K562 (cell line): ENCODE measurements at regions not wholly inside any gene's neighbourhood (a gene's known extent, or its start where the extent isn't known, plus 50 kb on each side); places are given as distances from the start of the nearest gene placed in this dataset.

Source experiments
- ARID3A ChIP-seq: IDR thresholded peaks from 2 replicates; pipeline ENCODE4 v1.6.1; 2012; ENCODE audit warnings: low read depth, low read length, improper control_type of control experiment, borderline replicate concordance
- CC2D1A ChIP-seq: fragments of 450-650 bp; IDR thresholded peaks from 2 replicates; pipeline ENCODE4 v1.6.1; 2017; ENCODE audit warnings: mild to moderate bottlenecking
- ETV6 ChIP-seq, 3 experiments: fragments of 150-350 bp in 1 of 3; sonication (generic) in 1 of 3; formaldehyde crosslinking in 1 of 3; IDR thresholded peaks; 2 replicates each; pipeline versions ENCODE4 v1.6.1 to v1.8.0; 2014 to 2022; ENCODE audit warnings: borderline replicate concordance in 2 of 3, low read depth in 2 of 3, antibody characterized with exemption in 1 of 3, low read length in 1 of 3, mild to moderate bottlenecking in 1 of 3, missing genetic modification reagents in 1 of 3
- GMEB1 ChIP-seq: fragments of 250-450 bp; sonication (Bioruptor Pico); IDR thresholded peaks from 2 replicates; pipeline ENCODE4 v1.4.0; 2020; ENCODE audit warnings: mild to moderate bottlenecking
- HMBOX1 ChIP-seq: sonication (generic); IDR thresholded peaks from 2 replicates; pipeline ENCODE4 v1.6.1; 2016
- JUND ChIP-seq, 2 experiments: IDR thresholded peaks; 2 replicates in 1 of 2; 3 replicates in 1 of 2; pipeline ENCODE4 v1.6.1; 2011; ENCODE audit warnings: borderline replicate concordance in 2 of 2, low read depth in 2 of 2, low read length in 2 of 2, improper control_type of control experiment in 1 of 2, missing biosample characterization in 1 of 2, missing genetic modification characterization in 1 of 2, missing genetic modification reagents in 1 of 2
- MXI1 ChIP-seq: IDR thresholded peaks from 2 replicates; pipeline ENCODE4 v1.6.1; 2011; ENCODE audit warnings: low read depth, mild to moderate bottlenecking, improper control_type of control experiment, low read length
- PML ChIP-seq: IDR thresholded peaks from 2 replicates; pipeline ENCODE4 v1.6.1; 2012; ENCODE audit warnings: low read length, inconsistent platforms
- PREB ChIP-seq: sonication (generic); formaldehyde crosslinking; IDR thresholded peaks from 2 replicates; pipeline ENCODE4 v1.8.1; 2023; ENCODE audit warnings: mild to moderate bottlenecking, missing genetic modification reagents
- SREBF1 ChIP-seq: fragments of 150-350 bp; IDR thresholded peaks from 2 replicates; pipeline ENCODE4 v1.6.1; 2014; ENCODE audit warnings: antibody characterized with exemption, low read depth, low read length, borderline replicate concordance
- USF2 ChIP-seq: sonication (generic); formaldehyde crosslinking; IDR thresholded peaks from 2 replicates; pipeline ENCODE4 v1.5.0; 2020; ENCODE audit warnings: missing genetic modification reagents
- ZNF175 ChIP-seq: fragments of 200-800 bp; sonication (Bioruptor generic); IDR thresholded peaks from 2 replicates; pipeline ENCODE4 v1.6.1; 2016; ENCODE audit warnings: low read depth, mild to moderate bottlenecking, missing genetic modification characterization, missing compliant biosample characterization
- ZNF507 ChIP-seq: conservative IDR thresholded peaks from 2 replicates; pipeline ENCODE4 v1.6.1; 2017; ENCODE audit warnings: missing genetic modification characterization, missing compliant biosample characterization
- TF ChIP-seq, protein P1 (sequence below), 2 experiments: fragments of 450-650 bp; conservative IDR thresholded peaks; 2 replicates each; pipeline ENCODE4 v1.6.1; 2017; ENCODE audit warnings: mild to moderate bottlenecking in 2 of 2, moderate library complexity in 2 of 2
- TF ChIP-seq, protein P2 (sequence below): IDR thresholded peaks from 2 replicates; pipeline ENCODE4 v1.6.1; 2016; ENCODE audit warnings: missing genetic modification characterization, missing compliant biosample characterization

DNA sequence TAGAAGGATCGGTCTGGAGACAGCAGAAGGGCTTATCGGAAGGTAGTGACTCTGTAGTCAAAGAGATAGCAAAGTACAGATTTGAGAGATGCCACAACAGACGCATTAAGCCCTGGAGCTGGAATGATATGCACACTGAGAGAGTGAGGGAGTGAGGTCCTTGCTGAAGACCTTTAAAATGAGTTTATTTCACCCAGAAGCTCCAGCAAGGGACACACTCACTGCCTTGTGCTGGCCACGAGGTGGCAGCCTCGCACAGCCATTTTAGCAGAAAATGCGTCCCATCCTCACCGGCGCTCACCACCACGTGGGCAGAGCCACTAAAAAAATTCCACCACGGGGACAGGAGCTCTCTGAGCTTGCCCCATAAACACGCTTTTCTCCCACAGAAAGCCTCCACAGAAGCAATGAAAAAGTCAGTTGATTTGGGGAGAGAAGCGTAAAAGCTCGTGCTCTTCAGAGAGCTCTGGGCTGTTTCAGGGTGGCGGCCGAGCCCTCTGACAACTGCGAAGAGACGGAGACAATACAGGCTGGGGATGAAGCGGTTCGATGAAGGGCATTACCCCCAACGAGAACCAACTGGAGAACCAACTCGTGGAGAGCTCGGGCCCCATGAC lies 163.0 kb upstream of the KLF14 start (continued):
- 0 out of 2 replicates have a peak, but pooled peaks have one; percentile 31 for TF ChIP-seq ARID3A
- TF ChIP-seq HMBOX1, result 0 out of 2 replicates have a peak, but pooled peaks have one; percentile 4
- 0 out of 2 replicates have a peak, but pooled peaks have one; percentile 34 for TF ChIP-seq PML
- 0 out of 2 replicates have a peak, but pooled peaks have one; percentile 4 for TF ChIP-seq GMEB1 (CRISPR knock-in tag)
- TF ChIP-seq SREBF1, result 0 out of 2 replicates have a peak, but pooled peaks have one; percentile 48
- TF ChIP-seq, protein P1, sequence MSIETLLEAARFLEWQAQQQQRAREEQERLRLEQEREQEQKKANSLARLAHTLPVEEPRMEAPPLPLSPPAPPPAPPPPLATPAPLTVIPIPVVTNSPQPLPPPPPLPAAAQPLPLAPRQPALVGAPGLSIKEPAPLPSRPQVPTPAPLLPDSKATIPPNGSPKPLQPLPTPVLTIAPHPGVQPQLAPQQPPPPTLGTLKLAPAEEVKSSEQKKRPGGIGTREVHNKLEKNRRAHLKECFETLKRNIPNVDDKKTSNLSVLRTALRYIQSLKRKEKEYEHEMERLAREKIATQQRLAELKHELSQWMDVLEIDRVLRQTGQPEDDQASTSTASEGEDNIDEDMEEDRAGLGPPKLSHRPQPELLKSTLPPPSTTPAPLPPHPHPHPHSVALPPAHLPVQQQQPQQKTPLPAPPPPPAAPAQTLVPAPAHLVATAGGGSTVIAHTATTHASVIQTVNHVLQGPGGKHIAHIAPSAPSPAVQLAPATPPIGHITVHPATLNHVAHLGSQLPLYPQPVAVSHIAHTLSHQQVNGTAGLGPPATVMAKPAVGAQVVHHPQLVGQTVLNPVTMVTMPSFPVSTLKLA (conservative IDR thresholded peaks at IDR 0.05), result peak; percentile 91 to 93
- TF ChIP-seq MXI1, result peak; percentile 48; the same call in 1 of the 2 replicates
- TF ChIP-seq, protein P2, sequence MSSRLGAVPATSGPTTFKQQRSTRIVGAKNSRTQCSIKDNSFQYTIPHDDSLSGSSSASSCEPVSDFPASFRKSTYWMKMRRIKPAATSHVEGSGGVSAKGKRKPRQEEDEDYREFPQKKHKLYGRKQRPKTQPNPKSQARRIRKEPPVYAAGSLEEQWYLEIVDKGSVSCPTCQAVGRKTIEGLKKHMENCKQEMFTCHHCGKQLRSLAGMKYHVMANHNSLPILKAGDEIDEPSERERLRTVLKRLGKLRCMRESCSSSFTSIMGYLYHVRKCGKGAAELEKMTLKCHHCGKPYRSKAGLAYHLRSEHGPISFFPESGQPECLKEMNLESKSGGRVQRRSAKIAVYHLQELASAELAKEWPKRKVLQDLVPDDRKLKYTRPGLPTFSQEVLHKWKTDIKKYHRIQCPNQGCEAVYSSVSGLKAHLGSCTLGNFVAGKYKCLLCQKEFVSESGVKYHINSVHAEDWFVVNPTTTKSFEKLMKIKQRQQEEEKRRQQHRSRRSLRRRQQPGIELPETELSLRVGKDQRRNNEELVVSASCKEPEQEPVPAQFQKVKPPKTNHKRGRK (tag), result no peak
- no peak; the same call in 1 of the 2 replicates for TF ChIP-seq ZNF175 (CRISPR knock-in tag)
- no peak for TF ChIP-seq ZNF507 (tag)
- TF ChIP-seq USF2 (CRISPR knock-in tag), result peak; percentile 88
- TF ChIP-seq PREB (CRISPR knock-in tag), result no peak
- TF ChIP-seq JUND (IDR thresholded peaks at IDR 0.05; ENCODE audit: borderline replicate concordance, low read depth, low read length), result peak; percentile 64
- TF ChIP-seq JUND (tag; IDR thresholded peaks at IDR 0.05; ENCODE audit: borderline replicate concordance, low read depth, low read length), result peak; percentile 18; the same call in 1 of the 3 replicates
- TF ChIP-seq CC2D1A, result peak; percentile 90
- no peak for TF ChIP-seq ETV6 (IDR thresholded peaks at IDR 0.05; ENCODE audit: borderline replicate concordance in 1 of 2, low read depth in 2 of 2, low read length in 1 of 2)
- TF ChIP-seq ETV6 (CRISPR knock-in tag; IDR thresholded peaks at IDR 0.05; ENCODE audit: borderline replicate concordance), result peak; percentile 85
